ENCODE measurements at regions not wholly inside any gene's neighbourhood (a gene's known extent, or its start where the extent isn't known, plus 50 kb on each side); places are given as distances from the start of the nearest gene placed in this dataset.
"Not testable (repeated sequence)": the region's sequence is repeated elsewhere in the genome, so short reads cannot be mapped to it uniquely, and the experiment has no call there.

GRCh38 chrX:51155566-51155965 lies 177.1 kb upstream of the NUDT10 start:
- no peaks in the 10 kb centered on the region for H3K36me3 ChIP-seq
- no peak overlapping the region for H3K27ac ChIP-seq
- H3K4me3 ChIP-seq, result no peak overlapping the region
- ATAC-seq (no peak), DNase-seq (no peak)
- H3K9me3 ChIP-seq, result no peaks in the 10 kb centered on the region
- no peaks in the 10 kb centered on the region for H3K4me1 ChIP-seq
- peaks cover 0 to 15% (median 0%) of the 10 kb centered on the region in 7 donors for H3K27me3 ChIP-seq
- no peak for TF ChIP-seq CTCF (IDR thresholded peaks at IDR 0.05)
- intact Hi-C loops (cut with DNase I), result no loop called here
- WGBS, 2 donors, result 68 to 71% methylated on average over 4 of the region's 4 CpGs

- ATAC-seq (no peak), DNase-seq (no peak)
- no peaks in the 10 kb centered on the region for H3K36me3 ChIP-seq
- intact Hi-C loops (cut with DNase I), result no loop called here
- no peak for TF ChIP-seq CTCF (IDR thresholded peaks at IDR 0.05)
- H3K9me3 ChIP-seq, result no peaks in the 10 kb centered on the region
- 62 to 75% methylated on average over 1 of the region's 1 CpG for WGBS, 2 donors
- no peak overlapping the region for H3K27ac ChIP-seq
- H3K27me3 ChIP-seq, result peaks cover 0 to 7% (median 0%) of the 10 kb centered on the region in 7 donors
- H3K4me1 ChIP-seq, result no peaks in the 10 kb centered on the region
- no peak overlapping the region for H3K4me3 ChIP-seq
These were observed 174.4 kb upstream of the NUDT10 start for GRCh38 chrX:51158231-51158630.

GRCh38 chrX:51159378-51159777 lies 173.2 kb upstream of the NUDT10 start:
- intact Hi-C loops (cut with DNase I); H3K27ac ChIP-seq; DNase-seq; H3K9me3 ChIP-seq; H3K27me3 ChIP-seq; H3K36me3 ChIP-seq; ATAC-seq; H3K4me1 ChIP-seq; H3K4me3 ChIP-seq: not testable (repeated sequence)
- 100% methylated on average over 1 of the region's 1 CpG; no CpG with 5 or more reads in 1 of the 2 donors for WGBS, 2 donors

GRCh38 chrX:51163730-51164129 lies 168.9 kb upstream of the NUDT10 start:
- TF ChIP-seq CTCF (IDR thresholded peaks at IDR 0.05), result no peak
- DNase-seq (no peak), ATAC-seq (no peak)
- intact Hi-C loops (cut with DNase I), result no loop called here
- 79 to 80% methylated on average over 6 of the region's 6 CpGs for WGBS, 2 donors
- H3K4me1 ChIP-seq, result no peaks in the 10 kb centered on the region
- H3K36me3 ChIP-seq, result no peaks in the 10 kb centered on the region
- H3K27me3 ChIP-seq, result peaks cover 0 to 3% (median 0%) of the 10 kb centered on the region in 7 donors
- H3K27ac ChIP-seq, result no peak overlapping the region
- no peaks in the 10 kb centered on the region for H3K9me3 ChIP-seq
- H3K4me3 ChIP-seq, result no peak overlapping the region

- H3K9me3 ChIP-seq; H3K27ac ChIP-seq; ATAC-seq; DNase-seq; H3K36me3 ChIP-seq; H3K4me1 ChIP-seq; H3K4me3 ChIP-seq; intact Hi-C loops (cut with DNase I): not testable (repeated sequence)
- peaks cover 0 to 22% (median 0%) of the 10 kb centered on the region in 7 donors for H3K27me3 ChIP-seq
- 82 to 84% methylated on average over 3 to 4 of the region's 4 CpGs for WGBS, 2 donors
These were observed 154.2 kb upstream of the NUDT10 start for GRCh38 chrX:51178356-51178900.

GRCh38 chrX:51179805-51180204 lies 152.8 kb upstream of the NUDT10 start:
- ATAC-seq; H3K36me3 ChIP-seq; DNase-seq; H3K27ac ChIP-seq; H3K4me3 ChIP-seq; H3K9me3 ChIP-seq; H3K4me1 ChIP-seq; intact Hi-C loops (cut with DNase I): not testable (repeated sequence)
- peaks cover 0 to 25% (median 0%) of the 10 kb centered on the region in 7 donors for H3K27me3 ChIP-seq
- 66 to 67% methylated on average over 4 of the region's 5 CpGs for WGBS, 2 donors

All from heart right ventricle (tissue), 16 donors.